22Rv1 (cell line): ENCODE measurements at regions not wholly inside any gene's neighbourhood (a gene's known extent, or its start where the extent isn't known, plus 50 kb on each side); places are given as distances from the start of the nearest gene placed in this dataset.

Source experiments
- ZFX ChIP-seq: fragments of 450-650 bp; IDR thresholded peaks from 2 replicates; pipeline ENCODE4 v1.6.1; 2017; ENCODE audit warnings: antibody characterized with exemption, borderline replicate concordance
- TF ChIP-seq, protein P1 (sequence below): fragments of 450-650 bp; IDR thresholded peaks from 2 replicates; pipeline ENCODE4 v1.5.1; 2017; ENCODE audit warnings: mild to moderate bottlenecking

DNA sequence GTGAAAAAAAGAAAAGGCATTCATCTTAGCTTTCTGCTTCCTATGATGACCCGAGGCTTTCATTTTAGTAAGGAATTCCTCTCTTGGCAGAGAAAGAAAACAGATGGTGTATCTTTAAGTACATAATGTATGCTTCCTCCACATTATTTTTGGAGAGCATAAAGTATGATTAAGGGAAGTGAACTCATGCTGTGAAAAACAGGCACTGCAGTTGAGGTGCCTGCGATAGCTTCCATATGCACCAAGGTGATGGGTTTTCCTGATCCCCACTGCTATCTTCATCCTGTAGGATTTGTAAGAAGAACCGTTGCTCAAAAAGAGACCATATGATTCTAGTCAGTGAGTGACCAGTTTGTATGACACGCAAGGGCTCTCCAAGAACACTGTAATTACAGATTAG lies 411.5 kb upstream of the MCTP2 start:
- TF ChIP-seq, protein P1, sequence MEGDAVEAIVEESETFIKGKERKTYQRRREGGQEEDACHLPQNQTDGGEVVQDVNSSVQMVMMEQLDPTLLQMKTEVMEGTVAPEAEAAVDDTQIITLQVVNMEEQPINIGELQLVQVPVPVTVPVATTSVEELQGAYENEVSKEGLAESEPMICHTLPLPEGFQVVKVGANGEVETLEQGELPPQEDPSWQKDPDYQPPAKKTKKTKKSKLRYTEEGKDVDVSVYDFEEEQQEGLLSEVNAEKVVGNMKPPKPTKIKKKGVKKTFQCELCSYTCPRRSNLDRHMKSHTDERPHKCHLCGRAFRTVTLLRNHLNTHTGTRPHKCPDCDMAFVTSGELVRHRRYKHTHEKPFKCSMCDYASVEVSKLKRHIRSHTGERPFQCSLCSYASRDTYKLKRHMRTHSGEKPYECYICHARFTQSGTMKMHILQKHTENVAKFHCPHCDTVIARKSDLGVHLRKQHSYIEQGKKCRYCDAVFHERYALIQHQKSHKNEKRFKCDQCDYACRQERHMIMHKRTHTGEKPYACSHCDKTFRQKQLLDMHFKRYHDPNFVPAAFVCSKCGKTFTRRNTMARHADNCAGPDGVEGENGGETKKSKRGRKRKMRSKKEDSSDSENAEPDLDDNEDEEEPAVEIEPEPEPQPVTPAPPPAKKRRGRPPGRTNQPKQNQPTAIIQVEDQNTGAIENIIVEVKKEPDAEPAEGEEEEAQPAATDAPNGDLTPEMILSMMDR = no peak
- TF ChIP-seq ZFX = no peak
